HG02610 (cell line): ENCODE measurements at regions not wholly inside any gene's neighbourhood (a gene's known extent, or its start where the extent isn't known, plus 50 kb on each side); places are given as distances from the start of the nearest gene placed in this dataset.
"Not testable (repeated sequence)": the region's sequence is repeated elsewhere in the genome, so short reads cannot be mapped to it uniquely, and the experiment has no call there.

ENCODE experiments used
- ATAC-seq: cut with Tn5 transposase; IDR thresholded peaks from one replicate; pipeline ENCODE4 v1.9.1; 2021; ENCODE audit warnings: mild to moderate bottlenecking, moderate library complexity; ENCODE audit not compliant: unreplicated experiment

- ATAC-seq: peak; percentile 18
Measured at GRCh38 chr6:74597840-74598239, 608.0 kb downstream of the COL12A1 start.

GRCh38 chr6:74597266-74597665 lies 608.6 kb downstream of the COL12A1 start:
- no peak for ATAC-seq

- no peak for ATAC-seq
Measured at GRCh38 chr6:74596588-74596987, 609.3 kb downstream of the COL12A1 start.

GRCh38 chr6:74594350-74594749 lies 611.5 kb downstream of the COL12A1 start:
- ATAC-seq: not testable (repeated sequence)

- ATAC-seq: no peak
Measured at GRCh38 chr6:74588094-74588832, 617.6 kb downstream of the COL12A1 start.

- no peak for ATAC-seq
Measured at GRCh38 chr6:74587386-74587785, 618.5 kb downstream of the COL12A1 start.

- no peak for ATAC-seq
Measured at GRCh38 chr6:74585753-74586152, 620.1 kb downstream of the COL12A1 start.

GRCh38 chr6:74581681-74582080 lies 624.2 kb downstream of the COL12A1 start:
- no peak for ATAC-seq

GRCh38 chr6:74579794-74580193 lies 626.1 kb downstream of the COL12A1 start:
- ATAC-seq: no peak

- ATAC-seq: no peak
Measured at GRCh38 chr6:74579047-74579446, 626.8 kb downstream of the COL12A1 start.

- peak; percentile 37 for ATAC-seq
Measured at GRCh38 chr6:74578339-74578738, 627.5 kb downstream of the COL12A1 start.

- ATAC-seq: peak; percentile 71
Measured at GRCh38 chr6:74577619-74578018, 628.2 kb downstream of the COL12A1 start.

GRCh38 chr6:74574794-74575193 lies 631.1 kb downstream of the COL12A1 start:
- no peak for ATAC-seq

- no peak for ATAC-seq
Measured at GRCh38 chr6:74573613-74574012, 632.2 kb downstream of the COL12A1 start.

- no peak for ATAC-seq
Measured at GRCh38 chr6:74570044-74570443, 635.8 kb downstream of the COL12A1 start.

- ATAC-seq: no peak
Measured at GRCh38 chr6:74568861-74569260, 637.0 kb downstream of the COL12A1 start.

- ATAC-seq: not testable (repeated sequence)
Measured at GRCh38 chr6:74567923-74568290, 637.9 kb downstream of the COL12A1 start.

- no peak for ATAC-seq
Measured at GRCh38 chr6:74567281-74567922, 638.5 kb downstream of the COL12A1 start.

- ATAC-seq: no peak
Measured at GRCh38 chr6:74557236-74557635, 648.6 kb downstream of the COL12A1 start.

GRCh38 chr6:74554041-74554440 lies 651.8 kb downstream of the COL12A1 start:
- ATAC-seq: no peak

- no peak for ATAC-seq
Measured at GRCh38 chr6:74551896-74552295, 654.0 kb downstream of the COL12A1 start.

- no peak for ATAC-seq
Measured at GRCh38 chr6:74550821-74551220, 655.0 kb downstream of the COL12A1 start.

- ATAC-seq: no peak
Measured at GRCh38 chr6:74549746-74550145, 656.1 kb downstream of the COL12A1 start.
